MCF 10A (cell line): ENCODE measurements at regions not wholly inside any gene's neighbourhood (a gene's known extent, or its start where the extent isn't known, plus 50 kb on each side); places are given as distances from the start of the nearest gene placed in this dataset.

Experiments used
- BruUV-seq: library from RNA; stranded (reverse); fragments of 400-500 nt; replicated peaks from 2 replicates; lab custom pipeline; 2021; lab: Mats Ljungman, UMichigan
- CTCF ChIA-PET: fragments of 300-600 bp; sonication (Branson Sonifier 250); formaldehyde crosslinking; extraction: SDS; loops from one replicate; lab custom pipeline; 2021; ENCODE audit warnings: antibody characterized with exemption, inconsistent platforms; lab: Yijun Ruan, JAX
- POLR2A ChIA-PET: fragments of 300-600, 350-650 bp; sonication (Branson Sonifier 250); formaldehyde crosslinking; extraction: SDS; loops from one replicate; lab custom pipeline; 2020; ENCODE audit warnings: antibody characterized with exemption, inconsistent platforms; lab: Yijun Ruan, JAX
- DNase-seq: peaks from one replicate; pipeline ENCODE4 v3.0.0-alpha.2; 2018; ENCODE audit not compliant: unreplicated experiment
- H3K27ac Mint-ChIP-seq: one replicate; pipeline ENCODE4 v1.8.0; 2022; ENCODE audit warnings: mild to moderate bottlenecking, low read depth, mixed read lengths; ENCODE audit not compliant: unreplicated experiment
- H3K27me3 Mint-ChIP-seq: one replicate; pipeline ENCODE4 v1.8.0; 2022; ENCODE audit warnings: mixed read lengths; ENCODE audit not compliant: insufficient read depth, unreplicated experiment
- H3K36me3 Mint-ChIP-seq: one replicate; pipeline ENCODE4 v1.8.0; 2022; ENCODE audit warnings: mild to moderate bottlenecking, moderate library complexity, mixed read lengths; ENCODE audit not compliant: insufficient read depth, unreplicated experiment
- H3K4me1 Mint-ChIP-seq: one replicate; pipeline ENCODE4 v1.8.0; 2022; ENCODE audit warnings: mixed read lengths; ENCODE audit not compliant: insufficient read depth, unreplicated experiment
- H3K4me3 Mint-ChIP-seq: one replicate; pipeline ENCODE4 v1.8.0; 2022; ENCODE audit warnings: mild to moderate bottlenecking, moderate library complexity, mixed read lengths; ENCODE audit not compliant: unreplicated experiment
- H3K9me3 Mint-ChIP-seq: one replicate; pipeline ENCODE4 v1.8.0; 2022; ENCODE audit warnings: mixed read lengths; ENCODE audit not compliant: unreplicated experiment
- intact Hi-C: fragments of 100-400 bp; cut with micrococcal nuclease; formaldehyde crosslinking; loops from 2 replicates; pipeline ENCODE4 v1.14.1; 2022
- TF ChIP-seq, protein P1 (sequence below): fragments of 200-600 bp; IDR thresholded peaks from one replicate; pipeline ENCODE4 v1.8.0; 2022; ENCODE audit warnings: antibody characterized with exemption, mild to moderate bottlenecking; ENCODE audit not compliant: unreplicated experiment

DNA sequence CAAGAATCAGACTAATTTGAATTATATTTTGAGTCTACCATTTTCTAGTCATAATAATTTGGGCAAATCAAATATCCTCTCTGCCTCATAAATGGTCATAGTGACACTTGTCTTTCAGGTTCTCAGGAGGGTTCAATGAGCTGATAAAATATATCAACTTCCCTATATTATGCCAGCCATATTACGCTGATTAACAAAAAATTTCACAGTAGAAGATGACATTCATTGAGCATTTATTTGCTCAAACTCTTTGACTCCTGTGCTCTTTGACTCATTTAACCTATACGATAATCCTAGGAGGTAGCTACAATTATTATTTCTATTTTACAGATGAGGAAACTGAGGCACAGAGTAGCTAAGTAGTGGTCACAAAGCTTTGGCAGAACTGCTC lies 60.0 kb upstream of the CCDC91 start:
- DNase-seq: no peak
- intact Hi-C loops: no loop called here
- TSS peak; percentile 82 for BruUV-seq
- CTCF ChIA-PET: no interaction called here
- H3K9me3 Mint-ChIP-seq: no peaks in the 10 kb centered on the region
- POLR2A ChIA-PET: interaction anchor here (0.6 to 1.3 kb wide), 3 partner anchors 9 to 160 kb away, joined by 3 to 4 read pairs (median 3); no protein-coding TSS in a partner anchor
- H3K27ac Mint-ChIP-seq: peak overlapping the region; percentile 84
- H3K36me3 Mint-ChIP-seq: no peaks in the 10 kb centered on the region
- H3K27me3 Mint-ChIP-seq: no peaks in the 10 kb centered on the region
- TF ChIP-seq, protein P1, sequence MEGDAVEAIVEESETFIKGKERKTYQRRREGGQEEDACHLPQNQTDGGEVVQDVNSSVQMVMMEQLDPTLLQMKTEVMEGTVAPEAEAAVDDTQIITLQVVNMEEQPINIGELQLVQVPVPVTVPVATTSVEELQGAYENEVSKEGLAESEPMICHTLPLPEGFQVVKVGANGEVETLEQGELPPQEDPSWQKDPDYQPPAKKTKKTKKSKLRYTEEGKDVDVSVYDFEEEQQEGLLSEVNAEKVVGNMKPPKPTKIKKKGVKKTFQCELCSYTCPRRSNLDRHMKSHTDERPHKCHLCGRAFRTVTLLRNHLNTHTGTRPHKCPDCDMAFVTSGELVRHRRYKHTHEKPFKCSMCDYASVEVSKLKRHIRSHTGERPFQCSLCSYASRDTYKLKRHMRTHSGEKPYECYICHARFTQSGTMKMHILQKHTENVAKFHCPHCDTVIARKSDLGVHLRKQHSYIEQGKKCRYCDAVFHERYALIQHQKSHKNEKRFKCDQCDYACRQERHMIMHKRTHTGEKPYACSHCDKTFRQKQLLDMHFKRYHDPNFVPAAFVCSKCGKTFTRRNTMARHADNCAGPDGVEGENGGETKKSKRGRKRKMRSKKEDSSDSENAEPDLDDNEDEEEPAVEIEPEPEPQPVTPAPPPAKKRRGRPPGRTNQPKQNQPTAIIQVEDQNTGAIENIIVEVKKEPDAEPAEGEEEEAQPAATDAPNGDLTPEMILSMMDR: no peak
- no peak overlapping the region for H3K4me3 Mint-ChIP-seq
- H3K4me1 Mint-ChIP-seq: peaks cover 19% of the 10 kb centered on the region

DNA sequence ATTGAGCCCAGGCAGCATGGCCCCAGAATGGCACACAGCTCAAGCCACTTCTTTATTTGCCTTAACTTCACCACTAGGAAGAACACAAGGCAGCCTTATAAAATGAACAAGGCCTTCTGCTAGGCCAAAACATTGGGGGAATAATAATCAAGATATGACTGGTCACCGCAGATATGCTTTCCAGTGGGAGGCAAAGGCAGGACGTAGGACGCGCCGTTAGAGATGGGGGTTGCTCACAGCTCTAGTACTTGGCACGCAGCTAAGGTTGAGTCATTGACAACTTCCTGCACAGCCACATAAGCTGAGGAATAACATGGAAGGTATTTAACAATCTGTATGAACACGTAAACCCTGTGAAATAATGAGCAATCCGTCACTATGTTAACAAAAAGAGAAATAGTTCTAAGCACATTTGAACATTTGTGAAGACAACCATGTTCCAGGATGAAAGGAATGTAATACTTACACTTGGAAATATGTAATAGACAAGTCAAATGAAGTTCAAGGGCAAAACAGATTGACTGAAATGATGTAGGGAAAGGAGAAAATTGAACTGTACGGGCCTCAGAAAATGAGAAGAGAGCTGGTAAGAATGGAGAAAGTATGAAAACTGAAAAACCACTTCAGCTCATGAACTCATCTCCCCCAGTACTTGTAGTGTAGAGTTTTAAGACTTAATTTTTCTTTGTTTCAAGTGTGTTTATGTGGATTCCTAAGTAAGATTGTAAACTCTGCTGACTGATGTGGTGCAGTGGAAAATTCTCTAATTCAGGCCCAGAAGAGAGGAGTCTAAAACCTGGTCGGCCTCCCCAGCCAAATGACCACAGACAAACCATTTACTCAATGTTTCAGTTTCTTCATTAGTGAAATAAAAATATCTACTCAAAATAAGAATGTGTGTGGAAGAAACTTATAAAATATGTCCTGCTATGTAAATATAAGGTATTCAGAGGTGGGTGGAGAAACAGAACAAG lies 59.3 kb upstream of the CCDC91 start:
- DNase-seq: peak; percentile 87

DNA sequence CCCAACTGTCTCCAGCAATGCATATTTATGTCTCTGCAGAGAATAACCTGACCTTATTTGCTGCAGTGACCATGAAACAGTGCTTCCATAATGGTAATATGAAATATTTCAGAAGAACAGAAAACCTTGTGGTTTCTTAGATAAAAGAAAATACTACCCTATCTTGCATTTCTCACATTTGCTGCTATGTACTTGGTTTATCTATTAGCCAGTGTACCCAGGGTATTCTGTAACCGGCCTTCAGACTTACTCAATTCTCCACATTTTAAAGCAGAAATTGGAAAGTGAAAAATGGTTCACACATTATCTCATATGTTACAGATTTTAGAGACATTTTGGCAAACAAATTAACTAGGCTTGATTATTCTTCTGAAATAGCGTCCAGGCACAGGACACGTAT lies 57.9 kb upstream of the CCDC91 start:
- no peak for DNase-seq
- TF ChIP-seq, protein P1: no peak
- H3K9me3 Mint-ChIP-seq: no peaks in the 10 kb centered on the region
- intact Hi-C loops: no loop called here
- no TSS peak for BruUV-seq
- ChIA-PET POLR2A (no interaction called here), CTCF (no interaction called here)
- H3K27me3 Mint-ChIP-seq: no peaks in the 10 kb centered on the region
- no peak overlapping the region for H3K27ac Mint-ChIP-seq
- H3K4me1 Mint-ChIP-seq: peaks cover 17% of the 10 kb centered on the region
- peaks cover 5% of the 10 kb centered on the region for H3K36me3 Mint-ChIP-seq
- no peak overlapping the region for H3K4me3 Mint-ChIP-seq

More for the DNA sequence above, 59.3 kb upstream of the CCDC91 start:
- H3K36me3 Mint-ChIP-seq: peaks cover 2% of the 10 kb centered on the region
- H3K27ac Mint-ChIP-seq: peak overlapping the region; percentile 84
- CTCF ChIA-PET: no interaction called here
- H3K9me3 Mint-ChIP-seq: no peaks in the 10 kb centered on the region
- intact Hi-C loops: no loop called here
- H3K4me3 Mint-ChIP-seq: no peak overlapping the region
- POLR2A ChIA-PET: interaction anchor here (0.6 to 1.3 kb wide), 3 partner anchors 10 to 161 kb away, joined by 3 to 4 read pairs (median 3); no protein-coding TSS in a partner anchor
- no peaks in the 10 kb centered on the region for H3K27me3 Mint-ChIP-seq
- TF ChIP-seq, protein P1: no peak
- BruUV-seq: TSS peak; percentile 94
- H3K4me1 Mint-ChIP-seq: peaks cover 19% of the 10 kb centered on the region

DNA sequence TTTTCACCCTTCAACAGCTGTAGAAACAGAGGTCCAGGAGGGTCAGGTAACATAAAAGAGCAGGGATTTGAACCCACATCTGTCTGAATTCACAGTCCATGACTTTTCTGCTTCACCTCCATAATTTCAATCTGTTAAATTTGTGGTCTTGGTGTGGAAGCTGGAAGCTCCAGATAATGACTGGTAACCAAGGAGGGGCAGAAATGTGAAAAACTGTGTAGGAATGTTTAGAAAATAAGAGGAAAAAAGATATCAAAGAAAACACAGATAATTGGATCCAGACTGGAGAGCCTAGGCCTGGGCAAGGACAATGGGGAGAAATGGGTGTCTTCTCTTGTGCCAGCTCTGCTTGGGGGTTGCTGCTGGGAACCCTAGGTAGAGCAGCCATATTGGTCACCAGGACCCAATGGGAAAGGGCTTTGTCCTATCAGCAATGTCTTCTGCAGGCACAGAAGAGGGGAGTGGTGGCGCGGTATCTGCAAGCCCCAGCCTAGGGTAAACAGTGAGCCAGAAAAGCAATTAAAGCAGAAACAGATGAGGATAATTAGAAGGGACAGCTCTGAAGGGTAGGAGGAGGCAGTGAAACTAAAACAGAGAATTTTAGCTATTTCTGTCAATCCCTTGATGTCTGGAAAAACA lies 54.3 kb upstream of the CCDC91 start:
- H3K27ac Mint-ChIP-seq: no peak overlapping the region
- intact Hi-C loops: no loop called here
- CTCF ChIA-PET: interaction anchor here (0.6 kb wide), 1 partner anchor 9 kb away, joined by 3 read pairs; no protein-coding TSS in a partner anchor
- POLR2A ChIA-PET: no interaction called here
- no peaks in the 10 kb centered on the region for H3K27me3 Mint-ChIP-seq
- TF ChIP-seq, protein P1: no peak
- no peaks in the 10 kb centered on the region for H3K9me3 Mint-ChIP-seq
- H3K4me1 Mint-ChIP-seq: peaks cover 11% of the 10 kb centered on the region
- no peak overlapping the region for H3K4me3 Mint-ChIP-seq
- DNase-seq: no peak
- BruUV-seq: no TSS peak
- peaks cover 5% of the 10 kb centered on the region for H3K36me3 Mint-ChIP-seq
